HG02571 (cell line): ENCODE measurements at regions not wholly inside any gene's neighbourhood (a gene's known extent, or its start where the extent isn't known, plus 50 kb on each side); places are given as distances from the start of the nearest gene placed in this dataset.

Source experiments
- ATAC-seq: cut with Tn5 transposase; IDR thresholded peaks from one replicate; pipeline ENCODE4 v1.9.1; 2021; ENCODE audit warnings: mild to moderate bottlenecking, moderate library complexity; ENCODE audit not compliant: unreplicated experiment

DNA sequence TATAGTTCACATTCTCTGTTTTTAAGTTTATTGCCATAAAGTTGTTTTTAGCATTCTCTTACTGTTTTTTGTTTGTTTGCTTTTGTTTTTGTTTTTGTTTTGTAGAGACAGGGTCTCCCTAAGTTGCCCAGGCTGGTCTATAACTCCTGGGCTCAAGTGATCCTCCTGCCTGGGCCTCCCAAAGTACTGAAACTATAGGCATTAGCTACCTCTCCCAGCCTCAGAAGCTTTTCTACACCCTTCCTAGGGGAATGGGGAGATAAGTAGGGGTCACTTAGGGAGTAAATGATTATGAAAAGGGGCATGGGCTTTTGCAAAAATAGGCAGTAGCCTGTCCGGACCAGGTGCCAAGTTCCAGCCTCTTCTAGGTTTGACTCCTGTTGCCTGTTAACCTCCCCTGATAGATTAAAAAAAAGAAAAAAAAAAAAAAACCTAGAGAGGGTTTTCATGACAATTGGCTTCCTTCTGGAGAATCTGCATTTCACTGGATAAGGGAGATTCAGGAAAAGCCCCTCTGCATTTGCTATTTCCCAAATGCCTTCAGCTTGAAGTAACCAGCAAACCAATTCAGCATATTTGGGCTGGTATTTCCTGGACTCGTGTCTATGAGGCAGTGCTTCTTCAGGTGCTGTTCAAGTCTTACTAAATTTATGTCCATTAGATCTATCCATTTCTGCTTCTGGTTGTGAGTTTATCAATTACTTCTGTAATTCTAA is 216.8 kb downstream of the TM9SF2 start:
- no peak for ATAC-seq

DNA sequence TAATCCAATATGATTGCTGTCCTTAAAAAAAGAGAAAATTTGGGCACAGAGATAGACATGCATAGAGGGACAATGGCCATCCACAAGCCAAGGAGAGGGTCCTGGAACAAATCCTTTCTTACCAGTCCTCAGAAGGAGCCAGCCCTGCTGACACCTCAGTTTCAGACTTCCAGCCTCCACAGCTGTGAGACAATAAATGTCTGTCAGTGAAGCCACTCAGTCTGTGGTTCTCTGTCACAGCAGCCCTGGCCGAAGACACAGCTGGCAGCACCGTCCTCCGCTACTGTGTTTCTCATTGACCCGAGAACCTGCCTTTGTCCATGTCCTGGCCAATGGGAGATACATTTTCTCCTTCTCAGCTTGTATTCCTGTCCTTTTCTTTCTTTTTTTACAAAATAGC is 207.9 kb downstream of the TM9SF2 start:
- no peak for ATAC-seq

DNA sequence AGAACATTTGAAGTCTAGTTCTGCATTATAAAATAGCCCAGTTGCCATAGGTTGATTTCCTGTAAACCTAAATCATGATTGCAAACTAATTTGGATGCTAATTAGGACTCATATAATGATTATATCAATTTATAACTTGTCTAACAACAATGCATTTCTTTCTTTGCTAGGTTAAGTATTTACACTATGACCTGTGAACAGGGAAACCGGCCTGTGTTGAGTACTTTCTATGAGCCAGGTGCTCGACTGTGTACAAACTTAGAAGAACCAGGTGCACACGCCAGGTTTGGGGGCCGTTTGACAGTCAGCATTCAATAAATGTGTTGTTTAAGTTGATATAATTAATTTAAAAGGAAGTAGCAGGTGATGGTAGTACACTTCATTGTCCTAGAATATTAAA is 203.1 kb downstream of the TM9SF2 start:
- ATAC-seq: no peak

DNA sequence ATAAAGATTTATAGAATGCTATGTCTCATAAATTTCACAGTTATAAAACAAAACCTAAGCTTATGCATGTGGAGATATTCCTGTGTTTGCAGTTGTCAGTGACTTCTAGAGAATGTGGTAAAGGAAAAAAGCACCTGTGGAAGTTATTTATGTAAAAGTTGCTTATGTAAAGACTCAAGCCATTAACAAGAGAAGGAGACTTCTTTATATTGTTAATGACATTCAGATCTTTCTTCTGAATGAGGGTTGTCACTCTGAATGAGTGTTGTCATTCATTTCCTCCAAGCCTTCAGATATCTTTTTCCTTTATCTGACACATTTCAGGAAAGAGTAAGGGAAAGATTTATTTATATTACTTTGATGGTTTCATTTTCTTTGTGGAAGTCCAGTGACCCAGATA is 202.6 kb downstream of the TM9SF2 start:
- no peak for ATAC-seq

DNA sequence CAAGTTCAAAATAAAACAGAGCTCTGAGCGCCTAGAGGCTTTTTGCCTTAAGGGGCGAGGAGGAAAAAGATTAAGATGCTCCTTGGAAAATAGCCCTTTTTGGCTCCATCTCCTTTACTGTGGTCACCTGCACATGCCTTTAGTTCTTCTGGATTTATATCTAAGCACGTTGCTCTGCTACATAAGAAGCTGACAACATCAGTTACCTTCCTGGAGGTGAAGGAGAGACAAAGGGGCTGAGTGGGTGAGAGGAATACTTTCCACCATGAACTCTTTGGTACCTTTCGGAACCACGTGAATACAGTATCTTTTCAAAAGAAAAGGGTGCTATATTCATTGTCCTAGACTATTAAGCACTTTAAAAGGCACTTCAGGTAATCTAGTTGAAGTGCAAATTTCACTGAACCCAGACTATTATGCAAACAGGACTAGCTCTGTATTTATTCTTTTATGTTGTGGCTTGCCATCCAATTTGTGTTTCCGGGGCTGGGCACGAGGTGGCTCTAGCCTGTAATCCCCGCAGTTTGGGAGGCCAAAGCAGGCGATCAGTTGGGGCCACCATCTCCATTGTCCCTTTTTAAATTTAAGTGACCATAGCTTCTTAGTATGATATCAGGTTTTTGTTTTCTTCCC is 201.5 kb downstream of the TM9SF2 start:
- ATAC-seq: no peak

DNA sequence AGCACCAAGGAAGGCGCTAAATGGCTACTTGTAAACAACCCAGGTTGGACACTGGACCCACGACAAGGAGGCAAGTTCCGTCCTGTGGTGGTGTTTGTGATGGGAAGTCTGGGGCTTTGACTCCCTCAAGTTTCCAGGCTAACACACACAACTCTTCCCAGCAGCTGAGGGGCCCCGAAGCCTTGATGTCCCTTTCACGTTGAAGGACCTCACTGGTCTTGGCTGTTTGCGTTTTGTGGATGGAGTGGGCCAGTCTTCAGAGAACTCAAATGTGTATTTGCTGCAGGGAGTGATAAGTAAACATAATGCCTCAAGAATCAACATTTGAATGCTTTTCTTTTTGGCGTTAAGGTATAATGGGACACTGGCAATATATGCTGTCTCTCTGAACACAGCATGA is 199.2 kb downstream of the TM9SF2 start:
- no peak for ATAC-seq

DNA sequence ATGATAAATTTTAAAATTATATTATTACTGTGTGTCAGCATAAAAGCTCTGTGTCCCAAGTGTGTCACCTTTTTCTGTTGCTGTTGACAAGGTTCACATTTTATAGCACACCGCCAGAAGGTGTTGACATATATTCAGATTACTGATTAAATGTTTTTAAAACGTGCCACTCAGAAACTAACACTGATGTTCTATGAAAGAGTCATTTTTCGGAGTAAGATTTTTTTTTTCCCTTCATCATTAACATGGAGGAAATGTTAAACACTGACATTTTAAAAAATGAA is 197.5 kb downstream of the TM9SF2 start:
- ATAC-seq: no peak

DNA sequence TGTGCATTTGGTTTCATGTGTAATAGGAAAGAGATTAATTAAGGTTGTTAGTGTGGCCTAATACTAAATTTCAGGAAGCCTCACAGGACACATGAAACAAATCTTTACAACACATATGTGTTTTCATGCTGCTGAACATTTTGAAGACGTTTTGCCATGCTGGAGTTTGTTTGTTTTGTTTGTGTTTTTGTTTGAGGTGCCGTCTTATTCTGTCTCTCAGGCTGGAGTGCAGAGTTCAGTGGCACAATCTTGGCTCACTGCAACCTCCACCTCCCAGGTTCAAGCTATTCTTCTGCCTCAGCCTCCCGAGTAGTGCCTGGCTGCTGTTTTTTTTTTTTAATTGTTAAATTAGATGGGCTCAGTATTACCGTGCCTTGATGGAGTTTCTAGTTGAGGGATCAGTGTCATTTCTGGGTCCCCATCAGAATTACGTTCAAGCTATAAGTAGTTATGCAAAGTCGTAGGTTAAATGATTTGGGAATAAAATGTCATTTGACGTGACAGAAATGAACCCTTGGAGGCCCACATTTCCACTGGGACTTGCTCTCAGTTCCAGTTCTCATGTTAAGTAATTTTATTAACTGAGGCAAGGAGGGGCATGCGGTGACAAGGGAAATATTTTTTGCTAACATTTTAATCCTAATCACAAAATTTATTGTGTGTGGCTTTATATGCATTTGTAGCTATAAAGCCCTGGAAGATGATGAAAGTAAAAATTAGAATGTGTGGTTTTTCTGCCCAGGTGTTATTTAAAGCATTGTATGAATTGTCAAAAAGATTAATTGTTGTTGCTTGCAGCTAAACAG is 196.9 kb downstream of the TM9SF2 start:
- ATAC-seq: no peak

DNA sequence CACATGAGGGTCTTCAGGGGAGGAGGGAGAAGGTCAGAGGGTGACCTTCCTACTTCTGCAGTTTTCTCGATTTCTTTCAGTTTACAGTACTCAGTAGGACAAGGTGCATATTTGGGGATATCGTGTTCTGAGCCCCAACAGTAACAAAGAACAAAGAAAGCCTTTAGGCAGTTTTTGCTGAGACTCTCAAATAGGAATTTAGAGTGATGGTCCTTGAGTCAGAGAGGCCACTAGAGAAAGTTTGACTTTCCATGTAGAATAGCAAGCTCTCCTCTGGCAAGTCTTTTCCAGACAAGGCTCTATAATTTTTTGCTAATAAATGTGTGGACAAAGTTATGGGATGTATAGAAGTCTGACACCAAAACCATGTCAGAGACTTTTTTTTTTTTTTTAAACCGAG is 194.6 kb downstream of the TM9SF2 start:
- ATAC-seq: no peak

DNA sequence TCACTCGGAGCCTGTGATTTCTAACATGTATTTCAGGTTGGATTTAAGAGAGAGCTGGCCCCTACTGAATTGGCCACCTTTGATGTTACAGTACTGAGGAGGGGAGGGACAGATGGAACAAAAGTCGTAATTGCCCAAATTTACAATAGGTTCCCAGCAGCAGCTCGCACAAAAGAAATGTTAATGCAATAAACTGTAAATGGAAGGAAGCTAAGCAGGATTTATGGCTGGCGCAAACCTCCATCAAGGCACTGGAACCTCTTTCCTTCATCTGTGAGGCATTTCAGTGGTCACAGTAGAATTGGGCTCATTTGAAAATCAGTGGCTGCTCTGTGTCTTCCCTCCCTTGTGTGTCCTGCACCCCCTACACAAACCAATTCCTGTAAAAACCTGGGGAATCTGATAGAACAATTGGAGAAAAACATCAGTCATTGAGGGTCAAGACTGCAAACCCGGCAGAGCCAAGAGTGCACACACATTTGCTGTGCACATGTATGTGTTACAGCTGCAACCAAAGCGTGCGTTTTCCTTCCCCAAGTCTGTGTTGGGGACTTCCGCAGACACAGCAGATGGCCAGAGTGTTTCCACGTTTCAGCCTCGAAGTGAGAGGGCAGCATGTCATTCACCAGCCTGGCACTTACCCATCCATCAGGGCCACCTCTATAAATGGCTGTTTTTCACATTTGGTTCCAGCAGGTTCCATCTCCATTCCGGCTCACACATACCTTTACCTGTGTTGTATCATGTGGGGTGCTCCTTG is 192.8 kb downstream of the TM9SF2 start:
- no peak for ATAC-seq

DNA sequence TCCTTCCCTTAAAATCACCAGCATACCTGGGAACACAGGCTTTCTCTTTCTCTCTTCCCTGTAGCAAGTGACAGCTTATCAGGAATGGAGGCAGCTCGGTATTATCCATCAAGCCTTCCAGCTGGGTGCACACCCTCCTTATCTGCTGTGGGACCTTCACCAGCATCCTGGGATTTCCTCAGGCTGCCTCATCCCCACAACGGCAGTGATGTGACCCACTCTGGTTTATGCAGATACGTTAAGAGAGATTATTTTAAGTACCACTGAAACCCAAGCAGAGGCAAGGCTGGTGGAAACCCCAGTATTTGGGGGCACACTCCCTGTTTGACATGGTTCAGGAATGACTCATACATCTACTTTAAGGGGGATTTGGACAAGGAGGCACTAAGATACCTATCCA is 192.1 kb downstream of the TM9SF2 start:
- ATAC-seq: no peak

DNA sequence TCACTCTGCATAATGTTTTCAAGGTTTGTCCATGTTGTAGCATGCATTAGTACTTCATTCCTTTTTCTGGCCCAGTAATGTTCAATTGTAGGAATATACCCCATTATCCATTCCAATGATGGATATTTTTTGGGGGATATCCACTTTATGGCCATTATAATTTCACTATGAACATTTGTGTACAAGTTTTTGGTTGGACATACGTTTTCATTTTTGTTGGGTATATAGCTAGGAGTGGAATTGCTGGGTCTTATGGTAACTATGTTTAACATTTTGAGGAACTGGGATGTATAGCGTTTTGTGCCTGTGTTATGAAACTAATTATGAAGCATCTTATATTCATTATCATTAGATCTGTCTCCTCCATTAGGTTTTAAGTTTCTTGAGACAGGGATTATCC is 191.6 kb downstream of the TM9SF2 start:
- ATAC-seq: no peak

DNA sequence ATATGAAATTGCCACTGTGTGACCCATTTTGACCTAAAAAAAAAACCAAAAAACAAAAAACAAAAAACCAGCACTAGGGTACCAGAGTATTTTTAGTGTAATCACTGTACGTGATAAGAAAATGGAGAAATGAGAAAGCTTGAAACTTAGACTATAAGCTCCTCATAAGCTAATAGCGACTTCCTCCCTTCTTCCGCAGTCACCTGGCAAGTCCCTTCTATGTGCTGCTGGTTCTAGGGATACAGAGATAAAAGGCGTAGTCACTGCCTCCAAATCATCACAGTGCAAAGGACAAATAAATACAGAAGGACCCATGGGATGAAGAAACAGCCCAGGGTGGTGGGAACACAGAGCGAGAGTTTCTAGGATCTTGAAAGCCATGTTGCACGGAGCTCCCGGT is 190.3 kb downstream of the TM9SF2 start:
- ATAC-seq: no peak

DNA sequence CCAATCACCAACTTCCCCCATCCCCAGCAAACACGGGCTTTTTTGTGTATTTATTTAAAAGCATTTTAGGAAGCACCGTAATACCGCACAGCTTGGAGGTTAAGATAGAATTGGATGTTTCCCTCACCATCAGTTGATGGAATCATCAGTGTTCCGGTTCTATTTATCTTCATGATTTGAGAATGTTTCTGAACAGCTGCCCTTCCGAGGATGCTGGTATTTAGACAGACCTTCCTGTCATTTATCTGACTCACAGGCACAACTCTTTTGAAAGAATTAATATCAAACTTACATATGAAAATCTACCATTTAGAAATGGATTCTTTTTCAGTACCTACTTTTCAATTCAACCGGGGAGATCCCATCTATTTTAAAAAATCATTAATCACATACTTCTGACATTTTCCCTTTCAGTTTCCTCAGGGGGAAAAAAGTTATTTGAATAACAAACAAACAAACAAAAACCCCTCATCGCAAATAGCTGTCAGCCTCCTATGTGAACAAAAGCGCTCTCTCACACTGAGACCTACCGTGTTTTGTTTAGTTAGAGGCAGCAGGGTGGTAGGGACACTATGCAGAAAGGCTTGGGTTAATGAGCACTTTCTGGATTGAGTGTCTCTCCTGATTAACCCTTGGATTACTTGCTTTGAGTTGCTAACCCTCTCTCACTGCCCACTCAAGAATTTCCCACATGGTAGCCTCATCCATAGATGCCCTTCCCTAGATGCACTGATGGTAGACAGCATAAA is 189.3 kb downstream of the TM9SF2 start:
- ATAC-seq: no peak

DNA sequence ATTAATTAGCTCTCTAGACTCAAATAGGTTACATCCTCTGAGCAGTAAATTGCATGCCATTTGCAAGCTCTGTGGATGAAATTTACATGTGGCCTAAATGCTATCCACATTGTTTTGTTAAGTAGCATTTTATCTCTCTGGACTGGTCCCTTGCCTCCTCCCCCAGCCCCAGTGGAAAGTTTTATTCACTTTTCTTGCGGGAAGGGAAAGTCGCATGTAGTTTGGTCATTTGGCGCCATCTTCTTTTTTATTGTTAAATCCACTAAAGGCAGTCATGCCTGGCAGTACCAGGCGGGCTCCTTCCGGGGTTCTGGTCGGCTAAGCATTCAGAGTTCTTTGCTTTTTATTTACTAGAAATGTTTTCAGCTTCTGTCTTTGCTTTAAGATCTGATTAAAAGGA is 188.7 kb downstream of the TM9SF2 start:
- no peak for ATAC-seq

DNA sequence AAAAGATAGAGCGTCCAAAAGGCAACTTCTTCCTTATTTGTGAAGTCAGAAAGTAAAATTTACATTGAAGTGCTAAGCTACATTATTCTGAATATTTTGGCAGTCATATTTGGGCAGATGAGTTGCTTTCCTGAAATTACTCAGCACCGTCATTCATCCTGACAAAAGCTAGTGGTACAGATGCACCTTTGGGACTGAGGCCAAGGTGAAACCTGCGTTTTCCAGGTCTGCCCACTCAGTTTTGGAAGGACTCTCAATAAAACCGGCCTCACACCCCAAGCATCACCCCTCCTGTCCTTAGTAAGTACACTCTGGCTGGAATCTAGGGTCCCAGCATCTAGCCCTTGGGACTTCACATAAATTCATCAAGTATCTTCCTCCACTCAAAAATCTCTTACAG is 187.5 kb downstream of the TM9SF2 start:
- no peak for ATAC-seq

DNA sequence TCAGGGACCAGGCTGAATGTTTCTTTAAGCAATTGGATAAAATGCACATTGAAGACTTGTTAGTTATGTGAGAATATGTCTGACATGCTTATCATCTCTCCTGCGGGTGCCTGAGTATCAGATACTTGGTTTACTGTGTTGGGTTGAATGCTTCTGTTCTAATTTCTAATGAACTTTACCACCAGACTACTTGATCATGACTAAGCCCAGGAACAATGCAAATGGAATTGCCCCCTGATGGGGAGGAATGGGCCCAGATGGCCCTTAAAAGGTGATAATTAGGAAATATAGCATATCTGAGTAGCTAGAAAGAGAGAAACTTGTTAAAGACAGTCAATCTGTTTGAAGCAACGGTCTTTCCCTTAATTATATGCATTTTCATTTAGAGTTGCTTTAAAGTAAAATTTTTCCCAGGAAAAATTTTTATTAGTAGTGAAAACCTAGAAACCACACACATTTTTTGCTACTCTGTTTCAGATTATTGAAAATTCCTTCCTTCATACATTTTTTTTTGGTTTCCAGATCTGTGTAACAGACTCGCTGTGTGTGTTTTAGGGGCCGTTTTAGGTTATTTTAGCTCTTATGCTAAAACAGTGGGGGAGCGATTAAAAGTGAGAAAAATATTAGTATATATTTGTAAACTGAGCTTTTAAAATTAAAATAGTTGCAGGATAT is 186.6 kb downstream of the TM9SF2 start:
- ATAC-seq: no peak

DNA sequence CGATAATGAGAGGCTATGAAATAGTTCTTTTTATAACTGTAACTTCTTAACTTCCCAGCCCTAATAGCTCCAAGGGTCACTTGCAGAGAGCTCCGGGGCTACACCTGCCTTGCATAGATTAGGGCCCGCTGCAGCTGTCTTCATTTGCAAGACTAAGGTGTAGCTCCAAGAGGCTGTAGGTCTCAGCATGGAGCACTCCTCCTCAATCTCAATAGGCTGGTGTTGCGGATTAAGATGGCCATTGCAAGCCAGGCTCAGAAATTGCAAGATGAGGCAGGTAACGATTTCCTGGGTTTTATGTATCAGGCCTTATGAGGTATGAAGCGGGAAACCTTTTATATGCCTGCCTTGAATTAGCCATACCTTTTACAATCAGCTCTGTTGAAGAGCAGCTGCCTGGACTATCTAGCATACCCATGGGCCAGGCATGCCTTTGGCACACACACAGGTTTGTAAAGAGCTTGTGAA is 185.7 kb downstream of the TM9SF2 start:
- no peak for ATAC-seq

DNA sequence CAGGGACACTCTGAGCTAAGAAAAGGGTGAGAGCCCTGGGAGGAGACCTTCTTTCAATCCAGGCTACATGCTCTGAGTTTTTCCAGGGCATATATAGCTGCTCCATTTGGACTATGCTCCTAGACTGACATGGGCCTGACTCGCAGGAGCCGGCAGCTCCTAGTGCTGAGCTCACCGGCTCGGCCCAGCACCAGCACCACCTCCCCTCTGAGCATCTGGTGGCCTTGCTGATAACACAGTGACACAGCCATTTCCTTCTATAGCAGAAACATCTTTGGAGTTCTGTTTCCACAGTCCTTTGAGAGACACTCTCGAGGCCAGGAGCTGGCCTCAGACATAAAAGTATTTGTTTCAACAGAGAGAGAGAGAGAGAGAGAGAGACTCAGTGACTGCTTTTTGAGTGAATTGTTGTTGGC is 184.9 kb downstream of the TM9SF2 start:
- ATAC-seq: no peak

DNA sequence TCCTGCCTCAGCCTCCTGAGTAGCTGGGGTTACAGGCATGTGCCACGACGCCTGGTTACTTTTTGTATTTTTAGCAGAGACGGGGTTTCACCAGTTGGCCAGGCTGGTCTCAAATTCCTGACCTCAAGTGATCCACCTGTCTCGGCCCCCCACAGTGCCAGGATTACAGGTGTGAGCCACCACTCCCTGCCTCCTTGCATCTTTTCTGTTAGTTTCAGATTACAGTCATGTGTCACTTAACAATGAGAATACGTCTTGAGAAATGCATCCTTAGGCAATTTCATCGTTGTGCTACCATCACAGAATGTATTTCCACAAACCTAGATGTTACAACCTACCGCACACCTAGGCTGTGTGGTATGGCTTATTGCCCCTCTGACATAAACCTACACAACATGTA is 180.4 kb downstream of the TM9SF2 start:
- no peak for ATAC-seq
